T-cell (primary cell): ENCODE measurements at regions not wholly inside any gene's neighbourhood (a gene's known extent, or its start where the extent isn't known, plus 50 kb on each side); places are given as distances from the start of the nearest gene placed in this dataset.
A peak's percentile ranks its signal among the peaks of the same experiment; 100 is the strongest.

ENCODE experiments used
- ATAC-seq, 4 experiments: fragments of 200-7000 bp in 3 of 4; fragments of 150-1000 bp in 1 of 4; cut with Tn5 transposase; replicated peaks in 1 of 4; 1 replicate in 3 of 4; 2 replicates in 1 of 4; pipeline ENCODE4 v1.10.0; 2021; ENCODE audit warnings: moderate library complexity in 3 of 4, mild to moderate bottlenecking in 2 of 4, moderate number of reproducible peaks in 1 of 4
- CTCF ChIA-PET, 2 donors: fragments of 300-600 bp; sonication (Branson Sonifier 250); formaldehyde crosslinking; loops; one replicate each; lab custom pipeline; 2022; ENCODE audit warnings: antibody characterized with exemption in 2 of 2; lab: Charles Lee
- POLR2A ChIA-PET, 2 donors: fragments of 300-600 bp; sonication (Branson Sonifier 250); formaldehyde crosslinking; loops; one replicate each; lab custom pipeline; 2022; ENCODE audit warnings: antibody characterized with exemption in 2 of 2; lab: Charles Lee
- DNase-seq, 35 experiments: peaks; one replicate each; pipeline versions ENCODE4 v3.0.0 to v3.0.0-alpha.2; 2013 to 2023
- H3K27ac ChIP-seq: one replicate; pipeline ENCODE4 v1.5.1; 2013; ENCODE audit warnings: low read length
- H3K27me3 ChIP-seq, 2 experiments: replicated peaks in 1 of 2; 1 replicate in 1 of 2; 2 replicates in 1 of 2; pipeline versions ENCODE4 v1.6.1 to v1.7.0; 2013; ENCODE audit warnings: low read length in 1 of 2, mixed read lengths in 1 of 2; ENCODE audit not compliant: control insufficient read depth in 2 of 2, insufficient read depth in 2 of 2; ENCODE audit errors: extremely low read depth in 1 of 2
- H3K36me3 ChIP-seq, 2 donors: 1 replicate in 1 of 2; 2 replicates in 1 of 2; pipeline versions ENCODE4 v1.6.1 to v1.7.0; 2013; ENCODE audit warnings: low read length in 1 of 2; ENCODE audit not compliant: control insufficient read depth in 2 of 2, insufficient read depth in 1 of 2; ENCODE audit errors: extremely low read depth in 1 of 2
- H3K4me1 ChIP-seq, 2 experiments: 1 replicate in 1 of 2; 2 replicates in 1 of 2; pipeline versions ENCODE4 v1.6.1 to v1.7.0; 2013; ENCODE audit warnings: low read length in 2 of 2, mixed read lengths in 1 of 2; ENCODE audit not compliant: insufficient read depth in 2 of 2, control insufficient read depth in 1 of 2; ENCODE audit errors: extremely low read depth in 1 of 2
- H3K4me3 ChIP-seq, 2 donors: 1 replicate in 1 of 2; 2 replicates in 1 of 2; pipeline versions ENCODE4 v1.5.1 to v1.7.0; 2013; ENCODE audit warnings: mild to moderate bottlenecking in 2 of 2, low read length in 1 of 2, moderate library complexity in 1 of 2; ENCODE audit not compliant: control insufficient read depth in 1 of 2; ENCODE audit errors: extremely low read depth in 1 of 2
- H3K9me3 ChIP-seq: 2 replicates; pipeline ENCODE4 v1.7.0; 2013
- H3K27ac Mint-ChIP-seq, 2 donors: one replicate each; pipeline ENCODE4 v1.8.0; 2020 to 2021; ENCODE audit warnings: mild to moderate bottlenecking in 2 of 2, mixed read lengths in 2 of 2
- H3K27me3 Mint-ChIP-seq, 2 donors: one replicate each; pipeline ENCODE4 v1.8.0; 2021 to 2022; ENCODE audit warnings: mixed read lengths in 2 of 2
- H3K36me3 Mint-ChIP-seq: one replicate; pipeline ENCODE4 v1.8.0; 2021; ENCODE audit warnings: mixed read lengths
- H3K4me1 Mint-ChIP-seq, 3 donors: one replicate each; pipeline ENCODE4 v1.8.0; 2020 to 2022; ENCODE audit warnings: mixed read lengths in 3 of 3, mild to moderate bottlenecking in 1 of 3
- H3K4me3 Mint-ChIP-seq, 3 donors: one replicate each; pipeline ENCODE4 v1.8.0; 2020 to 2022; ENCODE audit warnings: mild to moderate bottlenecking in 3 of 3, mixed read lengths in 3 of 3, moderate library complexity in 3 of 3
- H3K9me3 Mint-ChIP-seq, 3 donors: one replicate each; pipeline ENCODE4 v1.8.0; 2020 to 2022; ENCODE audit warnings: mixed read lengths in 3 of 3
- WGBS: methylation state at CpG from one replicate; pipeline ENCODE4 v1.1.5; 2013; ENCODE audit warnings: missing lambda C conversion rate; ENCODE audit not compliant: insufficient coverage; 5-methylcytosine and 5-hydroxymethylcytosine counted together

DNA sequence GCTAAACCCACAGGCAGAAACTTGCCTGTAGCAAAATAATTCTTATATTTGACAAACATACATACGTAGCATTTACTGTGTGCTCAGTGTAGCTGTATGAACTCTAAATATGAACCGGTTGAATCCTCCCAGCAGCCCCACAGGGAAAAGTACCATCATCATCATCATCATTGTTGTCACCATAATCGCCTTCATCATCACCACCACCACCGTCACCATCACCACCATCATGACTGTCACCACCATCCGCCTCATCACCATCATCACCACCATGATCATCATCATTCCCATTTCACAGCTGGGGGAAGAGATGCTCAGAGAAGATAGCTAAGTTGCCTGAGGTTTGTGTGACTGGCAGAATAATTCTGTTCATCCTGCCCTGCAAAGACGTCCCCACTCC, 81.7 kb downstream of the IRF8 start:
- ChIA-PET POLR2A (interaction anchor here in 1 of 2 donors (0.5 kb wide), 1 partner anchor 1470 kb away, joined by 9 read pairs; no protein-coding TSS in a partner anchor), CTCF (no interaction called here)
- no peaks in the 10 kb centered on the region for H3K36me3 ChIP-seq
- WGBS: 98% methylated on average over 3 of the region's 6 CpGs
- DNase-seq (no peak), ATAC-seq (no peak)
- H3K9me3 ChIP-seq: no peaks in the 10 kb centered on the region
- no peak overlapping the region for H3K27ac ChIP-seq
- H3K27me3 ChIP-seq: peaks cover 0 to 13% of the 10 kb centered on the region in 2 experiments
- no peak overlapping the region for H3K4me3 ChIP-seq
- H3K27me3 Mint-ChIP-seq: peaks cover 8 to 19% of the 10 kb centered on the region in 2 donors
- H3K4me3 Mint-ChIP-seq: no peak overlapping the region
- H3K36me3 Mint-ChIP-seq: no peaks in the 10 kb centered on the region
- H3K27ac Mint-ChIP-seq: no peak overlapping the region
- peaks cover 3 to 15% (median 5%) of the 10 kb centered on the region in 3 donors for H3K4me1 Mint-ChIP-seq
- H3K9me3 Mint-ChIP-seq: no peaks in the 10 kb centered on the region
- H3K4me1 ChIP-seq: peaks cover 2 to 17% of the 10 kb centered on the region in 2 experiments

DNA sequence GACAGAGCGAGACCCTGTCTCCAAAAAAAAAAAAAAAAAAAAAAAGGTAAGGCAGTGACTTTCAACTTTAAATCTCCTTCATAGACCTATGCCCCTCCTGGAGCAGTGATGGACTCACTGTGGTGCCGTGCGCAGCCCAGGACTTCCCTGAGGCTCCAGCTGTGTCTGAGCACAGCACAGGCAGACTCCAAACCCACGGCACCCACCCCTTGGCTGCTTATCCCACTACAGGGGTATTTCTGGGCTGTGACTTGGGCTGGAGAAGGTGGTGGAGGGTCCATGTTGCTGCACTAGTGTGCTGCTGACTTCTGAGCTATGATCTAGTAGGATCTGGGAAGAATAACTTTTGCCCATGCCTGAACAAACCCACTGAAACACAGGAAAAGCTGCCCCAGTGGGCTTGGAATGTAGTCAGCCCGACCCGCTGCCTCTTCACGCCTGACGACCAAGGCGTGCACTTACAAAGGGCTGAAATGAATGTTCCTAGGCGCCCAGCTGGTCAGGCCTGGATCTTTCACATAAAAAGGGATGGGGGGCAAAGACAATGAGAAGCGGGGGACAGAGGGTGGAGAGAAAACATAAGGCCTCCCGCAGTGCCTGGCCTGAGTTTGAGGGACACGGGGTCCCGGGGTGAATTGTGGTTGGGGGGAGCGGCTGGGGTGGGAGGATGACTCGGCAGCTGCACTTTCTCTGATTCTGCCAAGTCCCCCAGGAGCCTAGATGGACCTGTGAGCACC, 83.0 kb downstream of the IRF8 start:
- ChIA-PET CTCF (interaction anchor here in 1 of 2 donors (1.0 to 1.6 kb wide), 2 partner anchors 163 kb away, joined by 3 to 6 read pairs; no protein-coding TSS in a partner anchor), POLR2A (interaction anchor here in 1 of 2 donors (0.7 kb wide), 1 partner anchor 366 kb away, joined by 3 read pairs; no protein-coding TSS in a partner anchor)
- Histone ChIP-seq H3K27ac (no peak overlapping the region), H3K9me3 (no peaks in the 10 kb centered on the region), H3K4me1 (peaks cover 2 to 23% of the 10 kb centered on the region in 2 experiments), H3K36me3 (no peaks in the 10 kb centered on the region), H3K4me3 (no peak overlapping the region), H3K27me3 (peaks cover 0 to 16% of the 10 kb centered on the region in 2 experiments)
- H3K27me3 Mint-ChIP-seq: peaks cover 8 to 19% of the 10 kb centered on the region in 2 donors
- peaks cover 6 to 23% (median 9%) of the 10 kb centered on the region in 3 donors for H3K4me1 Mint-ChIP-seq
- no peak overlapping the region for H3K27ac Mint-ChIP-seq
- no peak overlapping the region for H3K4me3 Mint-ChIP-seq
- no peak for ATAC-seq
- H3K9me3 Mint-ChIP-seq: no peaks in the 10 kb centered on the region
- DNase-seq: no peak
- WGBS: 85% methylated on average over 14 of the region's 16 CpGs
- H3K36me3 Mint-ChIP-seq: no peaks in the 10 kb centered on the region

DNA sequence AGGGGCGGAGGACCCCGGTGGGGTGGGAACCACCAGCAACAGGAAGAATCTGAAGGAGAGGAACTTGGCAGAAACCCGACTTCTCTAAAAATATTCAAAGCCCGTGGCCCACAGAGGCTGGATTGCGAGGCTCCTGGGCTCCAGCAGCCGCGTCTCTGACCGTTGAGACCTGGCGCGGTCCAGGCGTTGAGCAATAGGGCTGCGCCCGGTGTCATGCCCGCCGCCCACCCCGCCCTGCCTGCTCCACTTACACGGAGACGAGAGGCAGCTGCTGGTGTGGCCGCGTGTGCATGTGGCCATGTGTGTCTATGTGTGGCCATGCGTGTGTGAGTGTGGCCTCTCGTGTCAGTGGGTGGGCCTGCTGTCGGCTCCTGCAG, 83.6 kb downstream of the IRF8 start:
- Mint-ChIP-seq H3K9me3 (no peaks in the 10 kb centered on the region), H3K4me1 (peaks cover 6 to 23% (median 9%) of the 10 kb centered on the region in 3 donors), H3K27ac (no peak overlapping the region), H3K36me3 (no peaks in the 10 kb centered on the region), H3K4me3 (no peak overlapping the region), H3K27me3 (peaks cover 8 to 19% of the 10 kb centered on the region in 2 donors)
- H3K4me1 ChIP-seq: peaks cover 2 to 28% of the 10 kb centered on the region in 2 experiments
- peak in 1 of 35 experiments; percentile 28 for DNase-seq
- no peak for ATAC-seq
- 86% methylated on average over 16 of the region's 23 CpGs for WGBS
- H3K27ac ChIP-seq: no peak overlapping the region
- no peaks in the 10 kb centered on the region for H3K36me3 ChIP-seq
- ChIA-PET CTCF (interaction anchor here in 1 of 2 donors (0.6 to 1.6 kb wide), 3 partner anchors 46 to 163 kb away, joined by 4 to 6 read pairs (median 4); no protein-coding TSS in a partner anchor), POLR2A (interaction anchor here in 1 of 2 donors (0.7 kb wide), 1 partner anchor 367 kb away, joined by 3 read pairs; no protein-coding TSS in a partner anchor)
- no peak overlapping the region for H3K4me3 ChIP-seq
- peaks cover 0 to 17% of the 10 kb centered on the region in 2 experiments for H3K27me3 ChIP-seq
- no peaks in the 10 kb centered on the region for H3K9me3 ChIP-seq

DNA sequence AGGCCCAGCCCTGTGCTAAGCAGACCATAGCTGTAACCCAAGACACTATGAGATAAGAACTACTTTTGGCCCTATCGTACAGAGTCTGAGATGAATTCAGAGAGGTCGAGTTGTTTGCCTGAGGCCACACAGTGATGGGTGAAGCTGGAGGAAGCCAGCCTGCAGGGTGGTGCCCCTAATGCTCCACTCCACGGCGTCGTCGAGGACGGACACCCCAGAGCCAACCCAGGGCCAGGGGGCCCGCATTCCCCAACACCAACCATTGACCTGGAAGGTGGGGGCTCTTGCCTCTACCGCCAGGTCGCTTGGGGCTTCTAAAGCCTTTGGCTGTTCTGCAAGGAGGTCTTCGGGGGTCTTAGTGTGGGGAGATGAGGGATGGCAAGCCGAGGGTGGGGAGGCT, 84.1 kb downstream of the IRF8 start:
- Histone ChIP-seq H3K36me3 (no peaks in the 10 kb centered on the region), H3K9me3 (no peaks in the 10 kb centered on the region), H3K4me1 (peaks cover 2 to 32% of the 10 kb centered on the region in 2 experiments), H3K4me3 (no peak overlapping the region), H3K27ac (no peak overlapping the region), H3K27me3 (peaks cover 0 to 21% of the 10 kb centered on the region in 2 experiments)
- no peak overlapping the region for H3K27ac Mint-ChIP-seq
- no peak overlapping the region for H3K4me3 Mint-ChIP-seq
- 95% methylated on average over 12 of the region's 12 CpGs for WGBS
- CTCF ChIA-PET: interaction anchor here (0.5 to 1.6 kb wide), 4 partner anchors 47 to 164 kb away, joined by 3 to 6 read pairs (median 4); no protein-coding TSS in a partner anchor
- ATAC-seq (no peak), DNase-seq (no peak)
- H3K4me1 Mint-ChIP-seq: peaks cover 8 to 27% (median 9%) of the 10 kb centered on the region in 3 donors
- peaks cover 11 to 19% of the 10 kb centered on the region in 2 donors for H3K27me3 Mint-ChIP-seq
- H3K36me3 Mint-ChIP-seq: no peaks in the 10 kb centered on the region
- POLR2A ChIA-PET: no interaction called here
- no peaks in the 10 kb centered on the region for H3K9me3 Mint-ChIP-seq

DNA sequence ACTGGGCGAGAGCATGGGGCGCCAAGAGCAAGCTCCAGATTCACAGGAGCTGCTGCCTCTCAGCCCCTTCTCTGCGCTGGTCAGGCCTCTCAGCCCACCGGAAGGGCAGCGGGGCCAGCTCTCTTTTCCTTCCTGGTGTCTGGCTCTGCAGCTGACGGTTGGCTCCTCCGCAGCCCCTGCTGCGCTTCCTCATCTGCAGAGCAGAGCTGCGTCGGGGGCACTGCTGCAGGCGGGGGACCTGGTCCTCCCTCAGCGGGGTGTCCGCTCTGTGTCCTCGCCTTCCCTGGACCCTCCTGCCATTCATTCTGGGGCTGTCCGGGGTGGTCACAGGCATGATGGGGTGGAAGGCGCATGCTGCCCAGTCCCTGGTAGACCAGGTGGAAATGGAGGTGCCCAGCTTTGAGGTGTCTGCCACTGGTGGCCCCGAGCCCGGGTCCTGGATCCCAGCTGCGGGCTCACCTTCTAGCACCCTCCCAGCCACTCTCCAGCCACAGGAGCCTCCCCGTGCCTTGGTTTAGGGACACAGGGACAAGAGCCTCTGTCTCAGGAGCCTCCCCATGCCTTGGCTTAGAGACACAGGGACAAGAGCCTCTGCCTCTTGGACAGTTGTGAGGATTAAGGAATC, 84.8 kb downstream of the IRF8 start:
- Histone ChIP-seq H3K4me3 (no peak overlapping the region), H3K27ac (no peak overlapping the region), H3K27me3 (peaks cover 0 to 18% of the 10 kb centered on the region in 2 experiments), H3K36me3 (no peaks in the 10 kb centered on the region), H3K4me1 (peaks cover 2 to 33% of the 10 kb centered on the region in 2 experiments), H3K9me3 (no peaks in the 10 kb centered on the region)
- peaks cover 9 to 33% (median 14%) of the 10 kb centered on the region in 3 donors for H3K4me1 Mint-ChIP-seq
- ATAC-seq (no peak), DNase-seq (no peak)
- 85% methylated on average over 20 of the region's 20 CpGs for WGBS
- H3K27me3 Mint-ChIP-seq: peaks cover 13 to 23% of the 10 kb centered on the region in 2 donors
- no peak overlapping the region for H3K4me3 Mint-ChIP-seq
- H3K27ac Mint-ChIP-seq: no peak overlapping the region
- H3K9me3 Mint-ChIP-seq: no peaks in the 10 kb centered on the region
- H3K36me3 Mint-ChIP-seq: no peaks in the 10 kb centered on the region
- ChIA-PET POLR2A (no interaction called here), CTCF (interaction anchor here in 1 of 2 donors (1.2 to 1.6 kb wide), 2 partner anchors 162 to 164 kb away, joined by 4 to 6 read pairs; no protein-coding TSS in a partner anchor)

DNA sequence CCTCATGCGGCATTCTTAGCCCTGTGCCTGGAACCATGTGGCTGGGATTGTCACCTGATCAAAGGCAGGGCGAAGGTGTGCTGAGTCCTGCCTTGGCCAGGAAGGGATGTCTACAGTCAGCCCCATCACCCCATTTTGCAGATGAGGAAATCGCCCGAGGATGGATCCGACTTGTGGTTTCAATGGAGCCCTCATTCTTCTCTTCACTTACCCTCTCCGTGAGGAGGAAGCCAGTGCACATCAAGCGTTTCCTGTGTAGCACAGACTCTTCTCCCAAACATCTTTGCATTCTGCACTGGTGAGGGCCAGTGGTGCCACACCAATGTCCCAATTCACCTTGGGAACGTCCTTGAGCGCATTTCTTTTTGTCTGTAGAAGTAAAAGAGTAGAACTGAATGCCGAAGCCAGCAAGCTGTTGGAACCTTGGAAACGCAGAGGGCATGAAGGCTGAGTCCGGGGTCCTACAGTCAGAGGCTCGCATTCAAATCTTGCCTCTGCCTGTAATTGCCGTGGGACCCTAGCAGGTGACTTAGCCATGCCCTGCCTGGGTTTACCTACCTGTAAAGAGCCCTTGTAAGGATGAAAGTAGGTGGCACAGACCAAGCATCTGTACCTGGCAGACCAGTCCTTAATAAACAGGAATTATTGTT, 85.4 kb downstream of the IRF8 start:
- peaks cover 0 to 23% of the 10 kb centered on the region in 2 experiments for H3K27me3 ChIP-seq
- peaks cover 14 to 38% (median 18%) of the 10 kb centered on the region in 3 donors for H3K4me1 Mint-ChIP-seq
- H3K36me3 ChIP-seq: no peaks in the 10 kb centered on the region
- peaks cover 2 to 37% of the 10 kb centered on the region in 2 experiments for H3K4me1 ChIP-seq
- no peak overlapping the region for H3K27ac ChIP-seq
- no peaks in the 10 kb centered on the region for H3K9me3 ChIP-seq
- no peaks in the 10 kb centered on the region for H3K36me3 Mint-ChIP-seq
- WGBS: 79% methylated on average over 10 of the region's 14 CpGs
- CTCF ChIA-PET: interaction anchor here (0.8 to 8.3 kb wide), 3 partner anchors 164 to 194 kb away, joined by 4 to 98 read pairs (median 64); no protein-coding TSS in a partner anchor
- no peak overlapping the region for H3K27ac Mint-ChIP-seq
- POLR2A ChIA-PET: no interaction called here
- H3K27me3 Mint-ChIP-seq: peaks cover 11 to 23% of the 10 kb centered on the region in 2 donors
- DNase-seq (no peak), ATAC-seq (no peak)
- H3K9me3 Mint-ChIP-seq: no peaks in the 10 kb centered on the region
- H3K4me3 Mint-ChIP-seq: no peak overlapping the region
- no peak overlapping the region for H3K4me3 ChIP-seq
